ENCODE measurements at regions not wholly inside any gene's neighbourhood (a gene's known extent, or its start where the extent isn't known, plus 50 kb on each side); places are given as distances from the start of the nearest gene placed in this dataset.

- H3K4me3 ChIP-seq (replicated peaks in 1 of 3; ENCODE audit: insufficient read depth in 1 of 3, low read depth in 2 of 3, low read length in 3 of 3), result no peak overlapping the region
- H3K79me2 ChIP-seq (ENCODE audit: insufficient read depth, low read length), result no peaks in the 10 kb centered on the region
- POLR2A ChIA-PET, result no interaction called here
- 3% methylated on average over 5 of the region's 5 CpGs for WGBS (ENCODE audit: low lambda C conversion rate)
- DNase-seq (ENCODE audit: low spot score) (no peak), ATAC-seq (no peak), FAIRE-seq (no peak)
- CTCF ChIA-PET (ENCODE audit: low intra/inter-chr PET ratio, low total read pairs), result no interaction called here
- H3K4me2 ChIP-seq (ENCODE audit: low read depth, low read length), result no peak overlapping the region
- no peaks in the 10 kb centered on the region for H4K20me1 ChIP-seq (ENCODE audit: insufficient read depth, low read length)
- in situ Hi-C loops (cut with HindIII; ENCODE audit: extremely low pct_ligation_motif_present, low pct_unique_long_range_greater_than_20kb) (no loop called here), intact Hi-C loops (cut with micrococcal nuclease; ENCODE audit: unreplicated experiment) (no loop called here)
- BruUV-seq (replicated peaks), result no TSS peak
- no peak overlapping the region for H3K27ac ChIP-seq (ENCODE audit: extremely low read length, insufficient read depth, low read length)
- H2AFZ ChIP-seq (ENCODE audit: low read length), result no peak overlapping the region
- no peaks in the 10 kb centered on the region for H3K27me3 ChIP-seq (ENCODE audit: control insufficient read depth in 1 of 2, insufficient read depth in 2 of 2, low read length in 2 of 2)
- no peaks in the 10 kb centered on the region for H3K4me1 ChIP-seq (ENCODE audit: insufficient read depth, low read length)
- peaks cover 15% of the 10 kb centered on the region; the same call in 1 of the 2 replicates for H3K9me3 ChIP-seq (ENCODE audit: low read length)
- no peak for TF ChIP-seq ZEB1 (IDR thresholded peaks at IDR 0.05; ENCODE audit: insufficient replicate concordance, low read depth)
- TF ChIP-seq PATZ1 (CRISPR knock-in tag; IDR thresholded peaks at IDR 0.05), result no peak
- no peak for TF ChIP-seq PLSCR1 (CRISPR knock-in tag; IDR thresholded peaks at IDR 0.05; ENCODE audit: borderline replicate concordance)
- no peak for TF ChIP-seq RAD21 (CRISPR knock-in tag; IDR thresholded peaks at IDR 0.05)
- TF ChIP-seq ZC3H13 (CRISPR knock-in tag; IDR thresholded peaks at IDR 0.05), result no peak
- TF ChIP-seq CCAR2 (optimal IDR thresholded peaks at IDR 0.05; ENCODE audit: low read depth, low read length), result no peak
- TF ChIP-seq ZNF777 (CRISPR knock-in tag; IDR thresholded peaks at IDR 0.05), result no peak
- TF ChIP-seq MLLT10 (CRISPR knock-in tag; IDR thresholded peaks at IDR 0.05), result no peak
- no peak for TF ChIP-seq ZNF790 (CRISPR knock-in tag; IDR thresholded peaks at IDR 0.05; ENCODE audit: borderline replicate concordance)
- no peak for TF ChIP-seq DDIT3 (CRISPR knock-in tag; IDR thresholded peaks at IDR 0.05)
- no peak for TF ChIP-seq NFAT5 (CRISPR knock-in tag; IDR thresholded peaks at IDR 0.05)
- H3K9ac ChIP-seq (ENCODE audit: insufficient read depth, low read depth, low read length), result no peak overlapping the region
- no peaks in the 10 kb centered on the region for H3K36me3 ChIP-seq (replicated peaks in 1 of 2; ENCODE audit: control insufficient read depth in 1 of 2, insufficient read depth in 2 of 2, low read length in 2 of 2)
Observed at GRCh38 chr2:194205568-194206227, 1451.3 kb upstream of the SLC39A10 start.
